Sigmoid colon (tissue), 4 donors: ENCODE measurements at regions not wholly inside any gene's neighbourhood (a gene's known extent, or its start where the extent isn't known, plus 50 kb on each side); places are given as distances from the start of the nearest gene placed in this dataset.

Source experiments
- POLR2A ChIP-seq, 2 donors: fragments of 450-650 bp; IDR thresholded peaks; one replicate each; pipeline ENCODE4 v1.6.1; 2016; ENCODE audit warnings: antibody characterized with exemption in 2 of 2, mild to moderate bottlenecking in 2 of 2, moderate library complexity in 2 of 2
- POLR2AphosphoS5 ChIP-seq, 4 donors: sonication (generic); formaldehyde crosslinking; IDR thresholded peaks; one replicate each; pipeline ENCODE4 v1.6.1; 2017; ENCODE audit warnings: antibody characterized with exemption in 4 of 4
- TF ChIP-seq, protein P1 (sequence below), 4 experiments: fragments of 450-650 bp in 3 of 4; fragments of 200-600 bp in 1 of 4; IDR thresholded peaks; one replicate each; pipeline ENCODE4 v1.5.1; 2016 to 2019; ENCODE audit warnings: antibody characterized with exemption in 4 of 4, mild to moderate bottlenecking in 3 of 4, moderate library complexity in 2 of 4

DNA sequence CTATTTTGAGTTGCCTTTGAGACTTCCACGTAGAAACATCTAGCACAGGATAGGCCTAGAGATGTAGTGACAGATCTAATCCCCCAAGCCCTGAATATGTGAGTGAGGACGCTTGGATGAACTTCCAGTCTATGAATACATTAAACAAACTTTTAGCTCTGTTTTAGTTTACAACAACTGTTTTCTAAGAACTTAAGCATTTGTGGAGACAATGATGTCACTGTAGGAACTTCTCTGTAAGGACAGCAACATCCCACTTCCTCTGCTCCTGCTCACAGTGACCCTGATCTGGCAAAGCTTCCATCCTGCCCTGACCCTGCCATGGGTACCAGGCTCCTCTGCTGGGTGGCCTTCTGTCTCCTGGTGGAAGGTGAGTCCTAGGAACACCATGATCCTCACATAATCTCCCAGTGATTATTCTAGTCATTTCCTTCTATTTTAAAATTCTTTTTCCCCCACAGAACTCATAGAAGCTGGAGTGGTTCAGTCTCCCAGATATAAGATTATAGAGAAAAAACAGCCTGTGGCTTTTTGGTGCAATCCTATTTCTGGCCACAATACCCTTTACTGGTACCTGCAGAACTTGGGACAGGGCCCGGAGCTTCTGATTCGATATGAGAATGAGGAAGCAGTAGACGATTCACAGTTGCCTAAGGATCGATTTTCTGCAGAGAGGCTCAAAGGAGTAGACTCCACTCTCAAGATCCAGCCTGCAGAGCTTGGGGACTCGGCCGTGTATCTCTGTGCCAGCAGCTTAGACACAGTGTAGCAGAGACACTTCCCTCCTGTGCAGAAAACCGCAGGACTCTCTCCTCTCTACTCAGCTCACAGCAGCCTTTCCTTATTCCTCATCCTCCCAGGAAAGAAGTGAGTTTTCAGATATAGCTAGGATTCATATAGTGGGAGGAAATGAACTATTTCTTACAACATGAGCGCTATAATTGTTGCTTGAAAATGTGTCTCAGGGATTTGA, 194.4 kb upstream of the PRSS1 start:
- TF ChIP-seq, protein P1, sequence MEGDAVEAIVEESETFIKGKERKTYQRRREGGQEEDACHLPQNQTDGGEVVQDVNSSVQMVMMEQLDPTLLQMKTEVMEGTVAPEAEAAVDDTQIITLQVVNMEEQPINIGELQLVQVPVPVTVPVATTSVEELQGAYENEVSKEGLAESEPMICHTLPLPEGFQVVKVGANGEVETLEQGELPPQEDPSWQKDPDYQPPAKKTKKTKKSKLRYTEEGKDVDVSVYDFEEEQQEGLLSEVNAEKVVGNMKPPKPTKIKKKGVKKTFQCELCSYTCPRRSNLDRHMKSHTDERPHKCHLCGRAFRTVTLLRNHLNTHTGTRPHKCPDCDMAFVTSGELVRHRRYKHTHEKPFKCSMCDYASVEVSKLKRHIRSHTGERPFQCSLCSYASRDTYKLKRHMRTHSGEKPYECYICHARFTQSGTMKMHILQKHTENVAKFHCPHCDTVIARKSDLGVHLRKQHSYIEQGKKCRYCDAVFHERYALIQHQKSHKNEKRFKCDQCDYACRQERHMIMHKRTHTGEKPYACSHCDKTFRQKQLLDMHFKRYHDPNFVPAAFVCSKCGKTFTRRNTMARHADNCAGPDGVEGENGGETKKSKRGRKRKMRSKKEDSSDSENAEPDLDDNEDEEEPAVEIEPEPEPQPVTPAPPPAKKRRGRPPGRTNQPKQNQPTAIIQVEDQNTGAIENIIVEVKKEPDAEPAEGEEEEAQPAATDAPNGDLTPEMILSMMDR (IDR thresholded peaks at IDR 0.05), result no peak
- TF ChIP-seq POLR2AphosphoS5 (IDR thresholded peaks at IDR 0.05), result no peak
- TF ChIP-seq POLR2A (IDR thresholded peaks at IDR 0.05), result no peak
